ENCODE measurements at regions not wholly inside any gene's neighbourhood (a gene's known extent, or its start where the extent isn't known, plus 50 kb on each side); places are given as distances from the start of the nearest gene placed in this dataset.

GRCh38 chr9:103928442-103928841, 165.7 kb upstream of the SMC2 start:
- no peak for TF ChIP-seq CTCF (IDR thresholded peaks at IDR 0.05; ENCODE audit: low read depth, low read length, missing control alignments)
- no peak for DNase-seq (ENCODE audit: low read depth)
- H3K4me3 ChIP-seq (ENCODE audit: low read depth, low read length): no peak overlapping the region

DNA sequence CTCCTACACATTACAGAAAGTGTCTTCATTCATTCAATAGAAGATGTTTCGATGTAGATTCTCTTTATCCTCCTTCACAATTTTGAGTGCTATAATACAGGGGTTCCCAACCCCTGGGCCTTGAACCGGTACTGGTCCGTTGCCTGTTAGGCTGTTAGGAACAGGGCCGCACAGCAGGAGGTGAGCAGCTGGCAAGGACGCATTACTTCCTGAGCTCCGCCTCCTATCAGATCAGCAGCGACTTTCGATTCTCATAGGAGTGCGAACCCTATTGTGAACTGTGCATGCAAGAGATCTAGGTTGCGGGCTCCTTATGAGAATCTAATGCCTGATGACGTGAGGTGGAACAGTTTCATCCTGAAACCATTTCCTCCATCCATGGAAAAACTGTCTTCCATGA, 153.0 kb upstream of the SMC2 start:
- no peak for TF ChIP-seq CTCF (IDR thresholded peaks at IDR 0.05; ENCODE audit: low read depth, low read length, missing control alignments)
- no peak for DNase-seq (ENCODE audit: low read depth)
- no peak overlapping the region for H3K4me3 ChIP-seq (ENCODE audit: low read depth, low read length)

DNA sequence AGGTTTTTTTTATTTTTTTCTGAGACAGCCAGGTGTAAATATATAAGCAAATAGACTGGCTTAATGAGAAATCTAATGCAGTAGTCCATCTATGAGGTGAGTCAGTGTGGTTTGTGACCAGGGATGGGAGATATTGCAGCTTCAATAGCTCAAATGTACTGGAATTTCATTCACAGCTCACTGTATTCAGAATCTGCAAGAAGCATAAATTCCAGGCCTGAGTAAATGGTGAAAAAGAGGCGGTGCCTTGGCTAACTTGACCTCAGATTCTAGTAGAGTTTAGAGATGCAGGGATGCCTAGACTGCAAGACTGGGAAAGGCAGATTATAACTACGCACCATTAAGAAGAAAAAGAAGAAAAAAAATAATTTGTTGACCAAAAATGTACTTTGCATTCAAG, 151.9 kb upstream of the SMC2 start:
- no peak for DNase-seq (ENCODE audit: low read depth)
- H3K4me3 ChIP-seq (ENCODE audit: low read depth, low read length): no peak overlapping the region
- TF ChIP-seq CTCF (IDR thresholded peaks at IDR 0.05; ENCODE audit: low read depth, low read length, missing control alignments): no peak

DNA sequence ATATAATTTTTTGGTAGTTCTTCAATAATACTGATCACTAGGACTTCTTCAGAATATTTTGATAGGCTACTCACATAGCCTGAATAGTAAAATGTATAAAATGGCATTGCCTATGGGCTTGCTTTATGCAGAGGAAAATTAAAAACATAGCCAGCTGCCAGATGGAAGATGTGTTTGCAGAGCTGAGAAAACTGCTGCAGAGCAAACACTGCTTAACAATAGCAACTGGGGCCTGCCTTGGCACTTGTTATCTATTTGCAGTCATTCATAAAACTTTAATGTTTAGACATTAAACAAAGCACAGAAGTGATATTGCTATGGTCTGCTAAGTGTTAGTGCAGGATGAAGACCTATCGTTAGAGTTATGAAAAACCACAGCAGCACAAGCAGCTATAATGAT, 151.5 kb upstream of the SMC2 start:
- no peak overlapping the region for H3K4me3 ChIP-seq (ENCODE audit: low read depth, low read length)
- DNase-seq (ENCODE audit: low read depth): no peak
- TF ChIP-seq CTCF (IDR thresholded peaks at IDR 0.05; ENCODE audit: low read depth, low read length, missing control alignments): no peak

- H3K4me3 ChIP-seq (ENCODE audit: low read depth, low read length): no peak overlapping the region
- no peak for DNase-seq (ENCODE audit: low read depth)
- TF ChIP-seq CTCF (IDR thresholded peaks at IDR 0.05; ENCODE audit: low read depth, low read length, missing control alignments): no peak
These were observed 145.0 kb upstream of the SMC2 start for GRCh38 chr9:103949096-103949495.

- H3K4me3 ChIP-seq (ENCODE audit: low read depth, low read length): no peak overlapping the region
- TF ChIP-seq CTCF (IDR thresholded peaks at IDR 0.05; ENCODE audit: low read depth, low read length, missing control alignments): no peak
- no peak for DNase-seq (ENCODE audit: low read depth)
These were observed 116.9 kb upstream of the SMC2 start for GRCh38 chr9:103977163-103977562.

DNA sequence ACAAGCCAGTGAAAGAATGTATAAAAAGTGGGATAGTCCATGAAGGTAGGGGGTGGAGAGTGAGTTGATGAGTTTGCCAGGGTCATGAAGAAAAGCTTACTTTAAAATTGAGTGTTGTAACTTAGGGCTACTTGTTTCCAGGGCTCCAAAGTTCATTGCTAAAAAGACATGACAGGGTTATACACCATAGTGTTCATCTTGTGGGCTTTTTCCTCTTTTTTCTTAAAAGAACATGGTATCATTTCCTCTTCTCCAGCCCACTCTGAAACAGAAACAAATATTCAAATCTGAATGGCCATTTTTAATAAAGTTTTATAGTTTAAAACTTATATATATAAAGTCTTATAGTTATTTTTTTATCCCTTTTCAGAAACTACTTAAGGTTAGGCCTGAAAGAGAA, 115.7 kb upstream of the SMC2 start:
- no peak for DNase-seq (ENCODE audit: low read depth)
- H3K4me3 ChIP-seq (ENCODE audit: low read depth, low read length): no peak overlapping the region
- TF ChIP-seq CTCF (IDR thresholded peaks at IDR 0.05; ENCODE audit: low read depth, low read length, missing control alignments): no peak

Measured in GM12864 (cell line).